Keratinocyte (primary cell): ENCODE measurements at regions not wholly inside any gene's neighbourhood (a gene's known extent, or its start where the extent isn't known, plus 50 kb on each side); places are given as distances from the start of the nearest gene placed in this dataset.

Experiments
- DNase-seq: peaks from one replicate; pipeline ENCODE4 v3.0.0-alpha.2; 2011; ENCODE audit warnings: low read depth, missing footprints, low spot score
- FAIRE-seq: peaks from 2 replicates; lab custom pipeline; 2011; peaks lifted over from hg19 to GRCh38; lab: Jason Lieb, UNC
- H2AFZ ChIP-seq: 2 replicates; pipeline ENCODE4 v1.6.0; 2012; ENCODE audit warnings: low read length, control low read depth, inconsistent platforms; ENCODE audit not compliant: control insufficient read depth
- H3K27ac ChIP-seq: 2 replicates; pipeline ENCODE4 v1.5.1; 2011; ENCODE audit warnings: low read length; ENCODE audit not compliant: control insufficient read depth, insufficient read depth
- H3K27me3 ChIP-seq: 3 replicates; pipeline ENCODE4 v1.6.0; 2011; ENCODE audit warnings: low read length; ENCODE audit not compliant: control insufficient read depth, insufficient read depth; ENCODE audit errors: extremely low read depth
- H3K36me3 ChIP-seq, 2 experiments: 2 replicates in 1 of 2; 3 replicates in 1 of 2; pipeline ENCODE4 v1.5.1; 2011; ENCODE audit warnings: low read length in 2 of 2, mild to moderate bottlenecking in 1 of 2; ENCODE audit not compliant: control insufficient read depth in 2 of 2, insufficient read depth in 2 of 2; ENCODE audit errors: extremely low read depth in 1 of 2
- H3K4me1 ChIP-seq: 3 replicates; pipeline ENCODE4 v1.5.1; 2011; ENCODE audit warnings: low read length; ENCODE audit not compliant: control insufficient read depth, insufficient read depth; ENCODE audit errors: extremely low read depth
- H3K4me2 ChIP-seq: 3 replicates; pipeline ENCODE4 v1.6.0; 2011; ENCODE audit warnings: low read depth, low read length; ENCODE audit not compliant: control insufficient read depth, insufficient read depth; ENCODE audit errors: extremely low read depth
- H3K4me3 ChIP-seq, 3 experiments: fragments of 200-600 bp in 1 of 3; sonication (generic) in 1 of 3; 2 replicates in 2 of 3; 3 replicates in 1 of 3; pipeline ENCODE4 v1.5.1; 2011 to 2016; ENCODE audit warnings: low read length in 3 of 3, mild to moderate bottlenecking in 3 of 3, control low read depth in 2 of 3, inconsistent platforms in 1 of 3, low read depth in 1 of 3, mixed read lengths in 1 of 3, mixed run types in 1 of 3, moderate library complexity in 1 of 3; ENCODE audit not compliant: control insufficient read depth in 2 of 3, insufficient read depth in 2 of 3; ENCODE audit errors: extremely low read depth in 1 of 3
- H3K79me2 ChIP-seq: 2 replicates; pipeline ENCODE4 v1.6.0; 2012; ENCODE audit warnings: low read length; ENCODE audit not compliant: control insufficient read depth, insufficient read depth
- H3K9ac ChIP-seq: 3 replicates; pipeline ENCODE4 v1.6.0; 2011; ENCODE audit warnings: low read length; ENCODE audit not compliant: control insufficient read depth, insufficient read depth; ENCODE audit errors: extremely low read depth
- H3K9me1 ChIP-seq: 3 replicates; pipeline ENCODE4 v1.6.0; 2011; ENCODE audit warnings: low read length; ENCODE audit not compliant: control insufficient read depth, insufficient read depth; ENCODE audit errors: extremely low read depth
- H3K9me3 ChIP-seq: 2 replicates; pipeline ENCODE4 v1.5.1; 2012; ENCODE audit warnings: low read depth, low read length; ENCODE audit not compliant: control insufficient read depth
- H4K20me1 ChIP-seq: 3 replicates; pipeline ENCODE4 v1.6.0; 2011; ENCODE audit warnings: low read length; ENCODE audit not compliant: control insufficient read depth, insufficient read depth; ENCODE audit errors: extremely low read depth
- EZH2 ChIP-seq: IDR thresholded peaks from one replicate; pipeline ENCODE4 v1.6.1; 2012; ENCODE audit warnings: inconsistent platforms, mild to moderate bottlenecking, low read length, moderate library complexity
- dilution Hi-C: fragments of 300-500 bp; cut with MboI; formaldehyde crosslinking; loops from one replicate; pipeline ENCODE4 v1.7.0; 2020; ENCODE audit warnings: low sequenced_read_pairs; ENCODE audit not compliant: extremely low pct_ligation_motif_present
- TF ChIP-seq, protein P1 (sequence below), 3 experiments: IDR thresholded peaks in 1 of 3; conservative IDR thresholded peaks in 1 of 3; optimal IDR thresholded peaks in 1 of 3; 2 replicates in 2 of 3; 3 replicates in 1 of 3; pipeline versions ENCODE3 to v1.5.1; 2011; ENCODE audit warnings: low read length in 3 of 3, mild to moderate bottlenecking in 3 of 3, moderate library complexity in 2 of 3, control low read depth in 1 of 3, inconsistent platforms in 1 of 3; ENCODE audit not compliant: insufficient read depth in 2 of 3; ENCODE audit errors: extremely low read depth in 1 of 3

DNA sequence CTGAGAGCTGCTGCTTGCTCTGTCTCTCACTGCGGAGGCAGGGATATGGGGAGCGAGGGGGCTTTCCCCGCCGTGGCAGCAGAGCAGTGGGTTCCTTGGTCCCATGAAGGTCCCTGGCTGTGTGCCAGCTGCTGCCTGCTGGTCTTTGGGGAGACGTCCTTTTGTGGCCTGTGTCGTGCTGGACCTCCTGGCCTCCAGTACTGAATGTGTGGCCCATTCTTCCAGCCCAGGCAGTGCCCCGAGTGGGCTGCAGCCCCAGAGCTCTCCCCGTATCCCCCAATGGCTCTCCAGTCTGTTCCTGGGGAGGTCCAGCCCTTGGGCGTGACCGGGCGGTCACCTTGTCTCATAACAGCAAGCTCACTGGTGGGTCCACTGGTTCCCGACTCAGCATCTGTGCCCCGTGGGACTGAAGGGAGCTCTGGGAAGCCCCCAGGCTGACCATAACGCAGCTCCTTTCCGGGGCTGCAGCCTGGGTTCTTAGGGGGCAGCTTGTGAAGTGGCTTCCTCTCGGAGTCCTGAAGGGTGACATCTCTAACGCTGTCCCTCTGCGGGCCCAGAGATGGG is 115.6 kb downstream of the SMIM20 start:
- Histone ChIP-seq H3K27ac (no peak overlapping the region), H3K27me3 (peaks cover 19% of the 10 kb centered on the region), H3K79me2 (no peaks in the 10 kb centered on the region), H3K4me3 (no peak overlapping the region), H3K9me3 (no peaks in the 10 kb centered on the region), H3K4me2 (no peak overlapping the region), H3K9ac (no peak overlapping the region), H3K36me3 (no peaks in the 10 kb centered on the region), H3K4me1 (no peaks in the 10 kb centered on the region), H2AFZ (no peak overlapping the region), H4K20me1 (no peaks in the 10 kb centered on the region), H3K9me1 (no peaks in the 10 kb centered on the region)
- dilution Hi-C loops, result no loop called here
- no peak for DNase-seq
- FAIRE-seq, result no peak
- TF ChIP-seq, protein P1, sequence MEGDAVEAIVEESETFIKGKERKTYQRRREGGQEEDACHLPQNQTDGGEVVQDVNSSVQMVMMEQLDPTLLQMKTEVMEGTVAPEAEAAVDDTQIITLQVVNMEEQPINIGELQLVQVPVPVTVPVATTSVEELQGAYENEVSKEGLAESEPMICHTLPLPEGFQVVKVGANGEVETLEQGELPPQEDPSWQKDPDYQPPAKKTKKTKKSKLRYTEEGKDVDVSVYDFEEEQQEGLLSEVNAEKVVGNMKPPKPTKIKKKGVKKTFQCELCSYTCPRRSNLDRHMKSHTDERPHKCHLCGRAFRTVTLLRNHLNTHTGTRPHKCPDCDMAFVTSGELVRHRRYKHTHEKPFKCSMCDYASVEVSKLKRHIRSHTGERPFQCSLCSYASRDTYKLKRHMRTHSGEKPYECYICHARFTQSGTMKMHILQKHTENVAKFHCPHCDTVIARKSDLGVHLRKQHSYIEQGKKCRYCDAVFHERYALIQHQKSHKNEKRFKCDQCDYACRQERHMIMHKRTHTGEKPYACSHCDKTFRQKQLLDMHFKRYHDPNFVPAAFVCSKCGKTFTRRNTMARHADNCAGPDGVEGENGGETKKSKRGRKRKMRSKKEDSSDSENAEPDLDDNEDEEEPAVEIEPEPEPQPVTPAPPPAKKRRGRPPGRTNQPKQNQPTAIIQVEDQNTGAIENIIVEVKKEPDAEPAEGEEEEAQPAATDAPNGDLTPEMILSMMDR (optimal IDR thresholded peaks at IDR 0.05 in 1 of 3, IDR thresholded peaks at IDR 0.05 in 1 of 3, conservative IDR thresholded peaks at IDR 0.05 in 1 of 3; ENCODE audit: extremely low read depth in 1 of 3, insufficient read depth in 2 of 3, low read length in 3 of 3), result no peak
- TF ChIP-seq EZH2, result no peak

DNA sequence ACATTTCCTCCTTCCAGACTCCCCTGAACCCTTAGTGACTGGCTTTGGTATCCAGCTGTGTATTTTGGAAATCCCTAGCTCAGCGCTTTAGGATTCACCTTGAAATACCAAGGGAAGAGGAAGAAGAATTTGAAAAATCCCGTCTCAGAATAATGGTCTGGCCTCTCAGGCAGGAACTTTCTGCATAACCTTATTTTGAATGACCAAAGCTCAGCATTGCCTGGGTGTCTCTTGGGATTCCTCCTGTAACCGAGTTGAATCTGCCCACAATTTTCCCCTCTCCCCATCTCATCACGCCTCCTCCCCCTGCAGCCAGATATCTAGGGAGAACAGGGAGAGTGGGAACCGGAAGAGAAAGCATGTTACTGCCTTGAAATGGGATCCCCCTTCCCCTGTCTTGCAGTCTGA is 116.2 kb downstream of the SMIM20 start:
- Histone ChIP-seq H3K9me1 (no peaks in the 10 kb centered on the region), H4K20me1 (no peaks in the 10 kb centered on the region), H2AFZ (no peak overlapping the region), H3K79me2 (no peaks in the 10 kb centered on the region), H3K9ac (no peak overlapping the region), H3K4me1 (no peaks in the 10 kb centered on the region), H3K9me3 (no peaks in the 10 kb centered on the region), H3K4me3 (no peak overlapping the region), H3K27me3 (peaks cover 19% of the 10 kb centered on the region), H3K27ac (no peak overlapping the region), H3K36me3 (no peaks in the 10 kb centered on the region), H3K4me2 (no peak overlapping the region)
- FAIRE-seq (no peak), DNase-seq (no peak)
- TF ChIP-seq EZH2, result no peak
- TF ChIP-seq, protein P1 (optimal IDR thresholded peaks at IDR 0.05 in 1 of 3, IDR thresholded peaks at IDR 0.05 in 1 of 3, conservative IDR thresholded peaks at IDR 0.05 in 1 of 3; ENCODE audit: extremely low read depth in 1 of 3, insufficient read depth in 2 of 3, low read length in 3 of 3), result no peak
- dilution Hi-C loops, result no loop called here
